Stomach (tissue), 8 donors: ENCODE measurements at regions not wholly inside any gene's neighbourhood (a gene's known extent, or its start where the extent isn't known, plus 50 kb on each side); places are given as distances from the start of the nearest gene placed in this dataset.

Experiments used
- DNase-seq, 2 donors: peaks; one replicate each; pipeline versions ENCODE4 v3.0.0 to v3.0.0-alpha.2; 2013 to 2019
- H3K27ac ChIP-seq, 5 donors: fragments of 200-600 bp in 4 of 5; sonication (generic) in 4 of 5; one replicate each; pipeline ENCODE4 v1.5.1; 2013 to 2019; ENCODE audit warnings: mild to moderate bottlenecking in 1 of 5, moderate library complexity in 1 of 5
- H3K27me3 ChIP-seq, 3 donors: fragments of 200-600 bp; sonication (generic); one replicate each; pipeline ENCODE4 v1.5.1; 2017 to 2019; ENCODE audit warnings: mixed run types in 1 of 3
- H3K36me3 ChIP-seq, 4 donors: fragments of 200-600 bp; sonication (generic); 1 replicate in 3 of 4; 2 replicates in 1 of 4; pipeline ENCODE4 v1.5.1; 2016 to 2019
- H3K4me1 ChIP-seq, 4 donors: fragments of 200-600 bp; sonication (generic); one replicate each; pipeline ENCODE4 v1.5.1; 2016 to 2019
- H3K4me3 ChIP-seq, 4 donors: fragments of 200-600 bp; sonication (generic) in 3 of 4; one replicate each; pipeline ENCODE4 v1.5.1; 2016 to 2019; ENCODE audit warnings: mild to moderate bottlenecking in 1 of 4
- H3K9me3 ChIP-seq, 4 donors: fragments of 200-600 bp; sonication (generic); one replicate each; pipeline ENCODE4 v1.5.1; 2016 to 2019
- EP300 ChIP-seq: sonication (generic); formaldehyde crosslinking; IDR thresholded peaks from one replicate; pipeline ENCODE4 v1.6.1; 2017; ENCODE audit warnings: antibody characterized with exemption
- POLR2A ChIP-seq, 4 donors: fragments of 450-650 bp; IDR thresholded peaks; one replicate each; pipeline ENCODE4 v1.6.1; 2016; ENCODE audit warnings: antibody characterized with exemption in 4 of 4, control low read depth in 2 of 4, mild to moderate bottlenecking in 1 of 4, moderate library complexity in 1 of 4
- POLR2AphosphoS5 ChIP-seq, 3 donors: sonication (generic); formaldehyde crosslinking; IDR thresholded peaks; one replicate each; pipeline ENCODE4 v1.6.1; 2016; ENCODE audit warnings: antibody characterized with exemption in 3 of 3
- WGBS, 5 donors: extraction: QIAGEN DNeasy Blood & Tissue Kit in 3 of 5; methylation state at CpG; one replicate each; pipeline versions ENCODE4 v1.1.5 to v1.1.7; 2013 to 2018; 5-methylcytosine and 5-hydroxymethylcytosine counted together
- intact Hi-C: fragments of 100-400 bp; cut with DNase I; formaldehyde crosslinking; loops from one replicate; pipeline ENCODE4 v1.15.1; 2023; ENCODE audit warnings: low total_unique reads
- TF ChIP-seq, protein P1 (sequence below), 7 experiments: fragments of 450-650 bp in 4 of 7; fragments of 200-600 bp in 3 of 7; sonication (generic) in 3 of 7; IDR thresholded peaks; one replicate each; pipeline ENCODE4 v1.5.1; 2016 to 2019; ENCODE audit warnings: antibody characterized with exemption in 7 of 7, control low read depth in 2 of 7, mild to moderate bottlenecking in 1 of 7
- donor health status: healthy with polysubstance abuse.
- donor health status: Bipolar disorder and iron deficiency.
- donor health status: healthy.

DNA sequence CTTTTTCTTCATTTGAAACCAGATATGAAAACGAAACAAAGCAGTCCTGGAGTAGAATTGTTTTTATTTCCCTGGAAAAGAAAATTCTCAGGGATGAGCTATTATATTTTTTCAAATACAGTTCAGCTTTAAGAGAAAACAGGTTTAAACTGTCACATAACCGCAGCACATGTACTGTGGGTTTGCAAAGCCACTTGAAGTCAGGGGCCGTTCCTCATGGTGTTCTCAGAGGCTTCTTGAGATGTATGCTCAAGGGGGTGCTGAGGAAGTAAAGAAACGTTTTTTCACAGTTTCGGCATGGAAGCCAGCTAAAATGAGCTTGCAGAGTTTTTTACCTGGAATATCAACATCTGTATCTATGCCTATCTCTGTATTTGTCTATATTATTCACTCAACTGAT is 225.3 kb downstream of the MC4R start:
- no peaks in the 10 kb centered on the region for H3K9me3 ChIP-seq
- intact Hi-C loops, result no loop called here
- H3K4me3 ChIP-seq, result no peak overlapping the region
- no peaks in the 10 kb centered on the region for H3K36me3 ChIP-seq
- H3K27ac ChIP-seq, result no peak overlapping the region
- 41 to 53% (median 45%) methylated on average over 5 of the region's 5 CpGs for WGBS, 5 donors
- H3K27me3 ChIP-seq, result no peaks in the 10 kb centered on the region
- no peak for DNase-seq
- no peaks in the 10 kb centered on the region for H3K4me1 ChIP-seq
- TF ChIP-seq POLR2A (IDR thresholded peaks at IDR 0.05) (no peak), EP300 (no peak), POLR2AphosphoS5 (IDR thresholded peaks at IDR 0.05) (no peak)

DNA sequence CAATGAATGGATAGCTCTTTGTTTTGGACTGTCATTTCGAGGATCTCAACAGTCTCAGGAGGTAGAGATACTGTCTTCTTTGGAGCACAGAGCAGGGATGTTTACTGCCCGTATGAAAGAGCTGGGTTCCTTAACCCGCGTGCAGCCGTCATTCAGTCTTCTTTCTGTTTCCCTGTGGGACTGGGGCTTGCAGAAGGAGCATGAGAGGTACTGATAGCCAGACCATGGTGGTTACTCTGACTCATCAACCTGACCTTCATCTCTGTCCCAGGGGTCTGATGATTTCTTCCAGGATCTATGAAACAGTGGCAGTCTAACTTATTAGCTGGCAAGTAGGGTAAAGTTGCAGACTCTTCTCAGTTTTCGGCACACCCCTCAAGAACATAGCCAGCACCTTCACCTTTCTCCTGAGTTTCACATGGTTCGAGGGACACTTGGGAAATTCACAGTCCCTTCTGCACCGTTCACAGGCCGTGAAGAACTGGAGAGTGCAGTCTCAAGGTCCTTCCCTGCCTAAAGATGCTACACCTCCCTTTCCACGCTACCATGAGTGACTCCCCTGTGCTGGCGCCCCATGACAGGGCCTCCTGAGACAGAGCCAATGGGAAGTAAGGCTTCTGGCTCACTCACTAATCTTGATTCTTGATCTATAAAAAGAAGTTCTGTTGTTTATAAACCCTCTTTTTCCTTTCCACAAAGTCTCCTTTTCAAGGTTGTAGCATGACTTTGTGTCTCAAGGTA is 226.2 kb downstream of the MC4R start:
- Histone ChIP-seq H3K9me3 (no peaks in the 10 kb centered on the region), H3K27ac (no peak overlapping the region), H3K4me1 (no peaks in the 10 kb centered on the region), H3K36me3 (no peaks in the 10 kb centered on the region), H3K27me3 (no peaks in the 10 kb centered on the region), H3K4me3 (no peak overlapping the region)
- WGBS, 5 donors, result 80 to 88% (median 85%) methylated on average over 11 of the region's 11 CpGs
- intact Hi-C loops, result no loop called here
- no peak for DNase-seq
- TF ChIP-seq POLR2AphosphoS5 (IDR thresholded peaks at IDR 0.05) (no peak), EP300 (no peak), POLR2A (IDR thresholded peaks at IDR 0.05) (no peak)
- TF ChIP-seq, protein P1, sequence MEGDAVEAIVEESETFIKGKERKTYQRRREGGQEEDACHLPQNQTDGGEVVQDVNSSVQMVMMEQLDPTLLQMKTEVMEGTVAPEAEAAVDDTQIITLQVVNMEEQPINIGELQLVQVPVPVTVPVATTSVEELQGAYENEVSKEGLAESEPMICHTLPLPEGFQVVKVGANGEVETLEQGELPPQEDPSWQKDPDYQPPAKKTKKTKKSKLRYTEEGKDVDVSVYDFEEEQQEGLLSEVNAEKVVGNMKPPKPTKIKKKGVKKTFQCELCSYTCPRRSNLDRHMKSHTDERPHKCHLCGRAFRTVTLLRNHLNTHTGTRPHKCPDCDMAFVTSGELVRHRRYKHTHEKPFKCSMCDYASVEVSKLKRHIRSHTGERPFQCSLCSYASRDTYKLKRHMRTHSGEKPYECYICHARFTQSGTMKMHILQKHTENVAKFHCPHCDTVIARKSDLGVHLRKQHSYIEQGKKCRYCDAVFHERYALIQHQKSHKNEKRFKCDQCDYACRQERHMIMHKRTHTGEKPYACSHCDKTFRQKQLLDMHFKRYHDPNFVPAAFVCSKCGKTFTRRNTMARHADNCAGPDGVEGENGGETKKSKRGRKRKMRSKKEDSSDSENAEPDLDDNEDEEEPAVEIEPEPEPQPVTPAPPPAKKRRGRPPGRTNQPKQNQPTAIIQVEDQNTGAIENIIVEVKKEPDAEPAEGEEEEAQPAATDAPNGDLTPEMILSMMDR (IDR thresholded peaks at IDR 0.05), result no peak

DNA sequence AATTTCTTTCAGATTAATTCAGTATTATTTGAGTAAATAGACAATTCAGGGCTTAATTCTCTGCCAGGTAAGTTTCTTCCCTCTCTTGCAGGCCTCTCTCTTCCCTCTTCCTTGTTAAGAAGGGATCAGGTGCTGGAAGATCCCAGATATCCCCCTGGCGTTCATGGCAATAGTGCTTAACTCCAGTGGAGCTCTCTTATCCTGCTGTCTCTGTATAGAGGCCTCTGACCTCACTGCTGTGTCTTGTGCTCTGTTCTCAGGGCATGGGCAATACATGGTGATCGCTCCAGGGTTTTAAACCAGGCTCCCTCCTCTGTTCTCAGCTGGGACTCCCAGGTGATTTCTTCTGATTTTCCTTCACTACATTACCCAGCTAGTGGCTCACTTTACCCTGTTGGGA is 226.8 kb downstream of the MC4R start:
- Histone ChIP-seq H3K27me3 (no peaks in the 10 kb centered on the region), H3K4me3 (no peak overlapping the region), H3K9me3 (no peaks in the 10 kb centered on the region), H3K27ac (no peak overlapping the region), H3K4me1 (no peaks in the 10 kb centered on the region), H3K36me3 (no peaks in the 10 kb centered on the region)
- TF ChIP-seq POLR2AphosphoS5 (IDR thresholded peaks at IDR 0.05) (no peak), EP300 (no peak), POLR2A (IDR thresholded peaks at IDR 0.05) (no peak)
- TF ChIP-seq, protein P1 (IDR thresholded peaks at IDR 0.05), result no peak
- intact Hi-C loops, result no loop called here
- no peak for DNase-seq
- WGBS, 5 donors, result 67 to 81% (median 78%) methylated on average over 2 of the region's 2 CpGs

DNA sequence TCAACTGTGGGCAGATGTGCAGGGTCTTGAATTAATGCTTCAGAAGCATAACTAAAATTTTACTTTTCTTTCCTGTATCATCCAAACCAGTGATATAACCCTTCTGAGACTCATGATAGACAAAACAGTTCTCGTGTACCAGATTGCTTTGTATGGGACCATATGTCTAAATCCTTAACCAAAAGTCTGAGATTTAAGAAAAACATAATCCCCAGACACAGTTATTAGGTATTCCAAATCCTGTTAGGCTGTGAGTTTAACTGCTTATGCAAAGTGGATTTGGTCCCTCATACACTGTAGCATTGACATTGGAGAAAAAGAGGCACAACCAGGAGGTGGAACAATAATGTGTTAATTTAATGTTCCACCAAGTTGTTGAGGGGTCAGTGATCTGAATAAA is 235.0 kb downstream of the PMAIP1 start:
- Histone ChIP-seq H3K9me3 (peaks cover 0 to 4% (median 0%) of the 10 kb centered on the region in 4 donors), H3K27ac (no peak overlapping the region), H3K36me3 (no peaks in the 10 kb centered on the region), H3K27me3 (no peaks in the 10 kb centered on the region), H3K4me1 (no peaks in the 10 kb centered on the region), H3K4me3 (no peak overlapping the region)
- intact Hi-C loops, result no loop called here
- TF ChIP-seq POLR2A (IDR thresholded peaks at IDR 0.05) (no peak), EP300 (no peak), POLR2AphosphoS5 (IDR thresholded peaks at IDR 0.05) (no peak)
- TF ChIP-seq, protein P1 (IDR thresholded peaks at IDR 0.05), result no peak
- no peak for DNase-seq
- 80 to 96% (median 86%) methylated on average over 1 of the region's 1 CpG for WGBS, 5 donors

DNA sequence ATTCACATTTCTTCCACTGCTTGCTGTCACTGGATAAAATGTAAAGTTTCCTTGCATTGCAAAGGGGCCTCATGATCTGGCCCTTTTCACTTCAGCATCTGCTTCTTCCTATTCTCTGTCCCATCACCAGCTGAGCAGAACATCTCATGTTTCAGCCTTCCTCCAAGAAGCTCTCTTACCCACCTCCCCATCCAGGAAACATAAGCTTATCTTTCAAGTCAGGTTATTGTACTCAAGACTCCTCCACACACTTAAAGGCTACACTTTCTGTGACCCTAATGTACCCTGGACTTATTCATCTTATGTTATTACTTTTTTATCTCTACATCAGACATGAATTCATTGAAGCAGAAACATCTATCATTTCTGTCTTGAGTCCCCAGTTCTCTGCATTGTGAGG is 230.5 kb downstream of the PMAIP1 start:
- DNase-seq, result no peak
- TF ChIP-seq POLR2AphosphoS5 (IDR thresholded peaks at IDR 0.05) (no peak), POLR2A (IDR thresholded peaks at IDR 0.05) (no peak), EP300 (no peak)
- TF ChIP-seq, protein P1 (IDR thresholded peaks at IDR 0.05), result no peak
- Histone ChIP-seq H3K36me3 (no peaks in the 10 kb centered on the region), H3K9me3 (no peaks in the 10 kb centered on the region), H3K4me1 (no peaks in the 10 kb centered on the region), H3K27me3 (no peaks in the 10 kb centered on the region), H3K4me3 (no peak overlapping the region), H3K27ac (no peak overlapping the region)
- intact Hi-C loops, result no loop called here
